H9 (cell line): ENCODE measurements at regions not wholly inside any gene's neighbourhood (a gene's known extent, or its start where the extent isn't known, plus 50 kb on each side); places are given as distances from the start of the nearest gene placed in this dataset.

Experiments used
- DNase-seq: peaks from one replicate; pipeline ENCODE4 v3.0.0-alpha.2; 2017
- H2AFZ ChIP-seq: one replicate; pipeline ENCODE4 v1.6.1; 2013; ENCODE audit warnings: mild to moderate bottlenecking, low read length, control low read depth, moderate library complexity
- H2AK5ac ChIP-seq: 2 replicates; pipeline ENCODE4 v1.6.1; 2013; ENCODE audit warnings: low read length, control low read depth, mixed read lengths; ENCODE audit not compliant: insufficient read length
- H2BK120ac ChIP-seq: one replicate; pipeline ENCODE4 v1.6.1; 2013; ENCODE audit warnings: low read depth, mild to moderate bottlenecking, low read length, control low read depth, inconsistent platforms; ENCODE audit not compliant: poor library complexity, severe bottlenecking
- H2BK12ac ChIP-seq: 2 replicates; pipeline ENCODE4 v1.6.1; 2013; ENCODE audit warnings: low read length, control low read depth, mixed read lengths, low read depth; ENCODE audit not compliant: insufficient read length
- H2BK15ac ChIP-seq: 2 replicates; pipeline ENCODE4 v1.6.1; 2013; ENCODE audit warnings: low read depth, low read length, control low read depth
- H2BK20ac ChIP-seq: one replicate; pipeline ENCODE4 v1.6.1; 2013; ENCODE audit warnings: low read depth, mild to moderate bottlenecking, low read length, control low read depth, inconsistent platforms; ENCODE audit not compliant: poor library complexity, severe bottlenecking
- H2BK5ac ChIP-seq: 2 replicates; pipeline ENCODE4 v1.6.1; 2013; ENCODE audit warnings: low read length, control low read depth, mixed read lengths; ENCODE audit not compliant: insufficient read length
- H3K14ac ChIP-seq: 2 replicates; pipeline ENCODE4 v1.6.1; 2013; ENCODE audit warnings: low read length, control low read depth; ENCODE audit not compliant: insufficient read depth
- H3K18ac ChIP-seq: 2 replicates; pipeline ENCODE4 v1.6.1; 2013; ENCODE audit warnings: low read depth, mild to moderate bottlenecking, mixed read lengths, low read length, control low read depth; ENCODE audit not compliant: insufficient read length
- H3K23ac ChIP-seq: 2 replicates; pipeline ENCODE4 v1.6.1; 2013; ENCODE audit warnings: low read length, control low read depth, mixed read lengths, low read depth; ENCODE audit not compliant: insufficient read length
- H3K23me2 ChIP-seq: 2 replicates; pipeline ENCODE4 v1.6.1; 2013; ENCODE audit warnings: low read depth, mild to moderate bottlenecking, mixed read lengths, low read length, control low read depth; ENCODE audit not compliant: insufficient read length, poor library complexity, severe bottlenecking
- H3K27ac ChIP-seq: 2 replicates; pipeline ENCODE4 v1.5.1; 2013; ENCODE audit warnings: low read length, control low read depth, mixed read lengths, low read depth; ENCODE audit not compliant: insufficient read length
- H3K27me3 ChIP-seq: 2 replicates; pipeline ENCODE4 v1.6.1; 2013; ENCODE audit warnings: low read length, control low read depth, inconsistent platforms; ENCODE audit not compliant: insufficient read depth
- H3K4ac ChIP-seq: 2 replicates; pipeline ENCODE4 v1.6.1; 2013; ENCODE audit warnings: low read depth, mild to moderate bottlenecking, control low read depth, inconsistent platforms, low read length, moderate library complexity
- H3K4me1 ChIP-seq: 2 replicates; pipeline ENCODE4 v1.6.1; 2013; ENCODE audit warnings: low read length, control low read depth, inconsistent platforms; ENCODE audit not compliant: insufficient read depth
- H3K4me2 ChIP-seq: 2 replicates; pipeline ENCODE4 v1.6.1; 2013; ENCODE audit warnings: low read length, control low read depth, mixed read lengths; ENCODE audit not compliant: insufficient read length, insufficient read depth
- H3K56ac ChIP-seq: 2 replicates; pipeline ENCODE4 v1.6.1; 2013; ENCODE audit warnings: low read depth, mild to moderate bottlenecking, mixed read lengths, low read length, control low read depth; ENCODE audit not compliant: insufficient read length
- H3K79me1 ChIP-seq: 2 replicates; pipeline ENCODE4 v1.6.1; 2013; ENCODE audit warnings: low read depth, mild to moderate bottlenecking, moderate library complexity, low read length, control low read depth, inconsistent platforms; ENCODE audit not compliant: insufficient read depth, poor library complexity, severe bottlenecking
- H3K79me2 ChIP-seq: 2 replicates; pipeline ENCODE4 v1.6.1; 2013; ENCODE audit warnings: low read length, control low read depth, inconsistent platforms; ENCODE audit not compliant: insufficient read depth
- H3K9ac ChIP-seq: 2 replicates; pipeline ENCODE4 v1.6.1; 2013; ENCODE audit warnings: low read length, control low read depth, mixed read lengths; ENCODE audit not compliant: insufficient read length; ENCODE audit errors: extremely low read depth
- H3K9me3 ChIP-seq: one replicate; pipeline ENCODE4 v1.6.1; 2013; ENCODE audit warnings: low read depth, low read length, inconsistent platforms; ENCODE audit not compliant: control insufficient read depth
- H3T11ph ChIP-seq: one replicate; pipeline ENCODE4 v1.6.1; 2013; ENCODE audit warnings: mild to moderate bottlenecking, low read length, control low read depth, inconsistent platforms
- H4K20me1 ChIP-seq: one replicate; pipeline ENCODE4 v1.6.1; 2013; ENCODE audit not compliant: control insufficient read depth, insufficient read length, insufficient read depth
- H4K5ac ChIP-seq: 2 replicates; pipeline ENCODE4 v1.6.1; 2013; ENCODE audit warnings: low read depth, mild to moderate bottlenecking, mixed read lengths, low read length, control low read depth; ENCODE audit not compliant: insufficient read length
- H4K8ac ChIP-seq: replicated peaks from 2 replicates; pipeline ENCODE4 v1.6.1; 2013; ENCODE audit warnings: low read length, control low read depth, mixed read lengths, low read depth; ENCODE audit not compliant: insufficient read length
- H4K91ac ChIP-seq: 2 replicates; pipeline ENCODE4 v1.6.1; 2013; ENCODE audit warnings: low read depth, mild to moderate bottlenecking, moderate library complexity, mixed read lengths, low read length, control low read depth; ENCODE audit not compliant: insufficient read length
- H3K27ac Mint-ChIP-seq, 3 experiments: 2 replicates in 2 of 3; 3 replicates in 1 of 3; pipeline ENCODE4 v1.8.0; 2020 to 2021; ENCODE audit warnings: mixed read lengths in 3 of 3, mild to moderate bottlenecking in 1 of 3, moderate library complexity in 1 of 3
- H3K27me3 Mint-ChIP-seq: 2 replicates; pipeline ENCODE4 v1.8.0; 2021; ENCODE audit warnings: low read depth, mild to moderate bottlenecking, moderate library complexity, mixed read lengths
- H3K36me3 Mint-ChIP-seq, 3 experiments: 2 replicates in 2 of 3; 3 replicates in 1 of 3; pipeline ENCODE4 v1.8.0; 2020 to 2021; ENCODE audit warnings: low read depth in 3 of 3, mixed read lengths in 3 of 3; ENCODE audit not compliant: insufficient read depth in 1 of 3
- H3K4me1 Mint-ChIP-seq, 2 experiments: 2 replicates each; pipeline ENCODE4 v1.8.0; 2020; ENCODE audit warnings: mixed read lengths in 2 of 2
- H3K4me3 Mint-ChIP-seq, 2 experiments: 2 replicates in 1 of 2; 3 replicates in 1 of 2; pipeline ENCODE4 v1.8.0; 2020 to 2021; ENCODE audit warnings: mild to moderate bottlenecking in 2 of 2, mixed read lengths in 2 of 2, moderate library complexity in 1 of 2
- H3K9me3 Mint-ChIP-seq, 2 experiments: 2 replicates in 1 of 2; 3 replicates in 1 of 2; pipeline ENCODE4 v1.8.0; 2020; ENCODE audit warnings: mild to moderate bottlenecking in 2 of 2, mixed read lengths in 2 of 2, moderate library complexity in 1 of 2
- WGBS: extraction: QIAGEN DNeasy Blood & Tissue Kit; methylation state at CpG from one replicate; pipeline ENCODE4 v1.1.7; 2013; ENCODE audit warnings: missing lambda C conversion rate, low lambda C conversion rate, mixed read lengths; ENCODE audit not compliant: insufficient read length; ENCODE audit errors: extremely low coverage; 5-methylcytosine and 5-hydroxymethylcytosine counted together
- TF ChIP-seq, protein P1 (sequence below): fragments of 200-600 bp; sonication (generic); conservative IDR thresholded peaks from 3 replicates; pipeline ENCODE4 v1.8.0; 2021; ENCODE audit warnings: antibody characterized with exemption, mild to moderate bottlenecking

DNA sequence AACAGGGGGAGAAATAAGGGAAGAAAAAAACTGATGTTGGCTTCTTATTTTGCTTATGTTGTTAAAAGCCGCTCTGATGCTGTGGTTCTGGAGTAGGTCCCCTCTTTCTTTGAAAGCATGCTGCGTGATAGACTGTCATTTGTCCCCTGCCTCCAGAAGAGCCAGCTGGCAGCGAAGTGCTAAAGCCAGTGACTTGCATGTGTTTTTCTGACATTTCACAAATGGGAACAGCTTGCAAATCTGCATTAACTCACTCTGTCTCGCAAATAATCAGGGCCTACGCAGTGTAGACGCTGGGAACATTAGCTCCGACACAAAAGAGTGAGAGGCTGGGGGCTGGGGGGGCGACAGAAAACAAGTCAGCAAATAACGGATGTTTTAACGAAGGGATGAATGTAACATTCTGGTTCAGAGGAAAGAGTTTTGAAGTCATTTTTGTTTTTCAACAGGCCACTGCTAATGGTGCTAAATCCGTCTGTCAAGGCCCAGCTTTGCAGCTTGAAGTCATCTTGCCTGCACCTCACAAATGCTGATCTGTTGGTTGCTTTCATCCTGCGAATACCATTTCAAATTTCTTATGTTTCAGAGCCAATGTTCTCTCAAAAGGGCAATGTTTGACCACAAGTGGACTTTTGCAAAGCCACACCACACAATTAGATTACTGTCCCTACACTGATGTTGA, 68.8 kb upstream of the PIK3C3 start:
- H3K23me2 ChIP-seq = no peaks in the 10 kb centered on the region
- H2BK15ac ChIP-seq = no peak overlapping the region
- H2BK12ac ChIP-seq = no peak overlapping the region
- no peaks in the 10 kb centered on the region for H3K9me3 ChIP-seq
- no peak overlapping the region for H3K4me3 Mint-ChIP-seq
- no peak overlapping the region for H2BK20ac ChIP-seq
- H3T11ph ChIP-seq = no peak overlapping the region
- H3K27ac Mint-ChIP-seq = no peak overlapping the region
- H2AK5ac ChIP-seq = no peak overlapping the region
- TF ChIP-seq, protein P1, sequence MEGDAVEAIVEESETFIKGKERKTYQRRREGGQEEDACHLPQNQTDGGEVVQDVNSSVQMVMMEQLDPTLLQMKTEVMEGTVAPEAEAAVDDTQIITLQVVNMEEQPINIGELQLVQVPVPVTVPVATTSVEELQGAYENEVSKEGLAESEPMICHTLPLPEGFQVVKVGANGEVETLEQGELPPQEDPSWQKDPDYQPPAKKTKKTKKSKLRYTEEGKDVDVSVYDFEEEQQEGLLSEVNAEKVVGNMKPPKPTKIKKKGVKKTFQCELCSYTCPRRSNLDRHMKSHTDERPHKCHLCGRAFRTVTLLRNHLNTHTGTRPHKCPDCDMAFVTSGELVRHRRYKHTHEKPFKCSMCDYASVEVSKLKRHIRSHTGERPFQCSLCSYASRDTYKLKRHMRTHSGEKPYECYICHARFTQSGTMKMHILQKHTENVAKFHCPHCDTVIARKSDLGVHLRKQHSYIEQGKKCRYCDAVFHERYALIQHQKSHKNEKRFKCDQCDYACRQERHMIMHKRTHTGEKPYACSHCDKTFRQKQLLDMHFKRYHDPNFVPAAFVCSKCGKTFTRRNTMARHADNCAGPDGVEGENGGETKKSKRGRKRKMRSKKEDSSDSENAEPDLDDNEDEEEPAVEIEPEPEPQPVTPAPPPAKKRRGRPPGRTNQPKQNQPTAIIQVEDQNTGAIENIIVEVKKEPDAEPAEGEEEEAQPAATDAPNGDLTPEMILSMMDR = no peak
- H4K20me1 ChIP-seq = no peaks in the 10 kb centered on the region
- H3K79me1 ChIP-seq = no peaks in the 10 kb centered on the region
- no peak overlapping the region for H2BK5ac ChIP-seq
- WGBS = no CpG with 5 or more reads among the region's 12 CpGs
- no peaks in the 10 kb centered on the region for H3K4me1 Mint-ChIP-seq
- H3K23ac ChIP-seq = no peak overlapping the region
- H3K9ac ChIP-seq = no peak overlapping the region
- no peak overlapping the region for H4K91ac ChIP-seq
- H3K9me3 Mint-ChIP-seq = no peaks in the 10 kb centered on the region
- H3K56ac ChIP-seq = no peak overlapping the region
- no peaks in the 10 kb centered on the region for H3K27me3 ChIP-seq
- H3K36me3 Mint-ChIP-seq = no peaks in the 10 kb centered on the region
- no peak overlapping the region for H3K4me2 ChIP-seq
- no peak overlapping the region for H2AFZ ChIP-seq
- no peaks in the 10 kb centered on the region for H3K27me3 Mint-ChIP-seq
- H3K79me2 ChIP-seq = no peaks in the 10 kb centered on the region
- no peak overlapping the region for H3K4ac ChIP-seq
- no peak overlapping the region for H4K8ac ChIP-seq
- no peak overlapping the region for H4K5ac ChIP-seq
- H3K14ac ChIP-seq = no peak overlapping the region
- H2BK120ac ChIP-seq = no peak overlapping the region
- no peak overlapping the region for H3K27ac ChIP-seq
- H3K18ac ChIP-seq = no peak overlapping the region
- no peaks in the 10 kb centered on the region; the same call in 1 of the 2 replicates for H3K4me1 ChIP-seq
- DNase-seq = no peak
